Cardiac fibroblast (primary cell): ENCODE measurements at regions not wholly inside any gene's neighbourhood (a gene's known extent, or its start where the extent isn't known, plus 50 kb on each side); places are given as distances from the start of the nearest gene placed in this dataset.
A peak's percentile ranks its signal among the peaks of the same experiment; 100 is the strongest.
"Not testable (repeated sequence)": the region's sequence is repeated elsewhere in the genome, so short reads cannot be mapped to it uniquely, and the experiment has no call there.

Source experiments
- DNase-seq, 2 donors: peaks; one replicate each; pipeline versions ENCODE4 v3.0.0 to v3.0.0-alpha.2; 2010; ENCODE audit warnings: low read depth in 2 of 2
- H3K4me3 ChIP-seq, 2 donors: replicated peaks in 1 of 2; 1 replicate in 1 of 2; 2 replicates in 1 of 2; pipeline ENCODE4 v1.5.1; 2011; ENCODE audit warnings: low read depth in 2 of 2, low read length in 2 of 2, mild to moderate bottlenecking in 2 of 2, moderate library complexity in 1 of 2
- CTCF ChIP-seq: IDR thresholded peaks from one replicate; pipeline ENCODE4 v1.5.1; 2011; ENCODE audit warnings: low read depth, mild to moderate bottlenecking, low read length, inconsistent platforms

- no peak for TF ChIP-seq CTCF
- peak; percentile 28 to 52 for DNase-seq
- no peak overlapping the region for H3K4me3 ChIP-seq
Measured at GRCh38 chr2:111618978-111619902, 264.8 kb downstream of the ANAPC1 start.

- H3K4me3 ChIP-seq = no peak overlapping the region
- TF ChIP-seq CTCF = no peak
- DNase-seq = no peak
Measured at GRCh38 chr2:111620281-111620680, 263.7 kb downstream of the ANAPC1 start.

- no peak for TF ChIP-seq CTCF
- DNase-seq = peak in 1 of 2 donors; percentile 9
- no peak overlapping the region for H3K4me3 ChIP-seq
Measured at GRCh38 chr2:111622859-111623258, 261.1 kb downstream of the ANAPC1 start.

GRCh38 chr2:111623380-111623779 is 260.6 kb downstream of the ANAPC1 start:
- TF ChIP-seq CTCF = no peak
- no peak for DNase-seq
- no peak overlapping the region for H3K4me3 ChIP-seq

- peak; percentile 89 to 90 for DNase-seq
- no peak for TF ChIP-seq CTCF
- no peak overlapping the region for H3K4me3 ChIP-seq
Measured at GRCh38 chr2:111624411-111625156, 259.4 kb downstream of the ANAPC1 start.

- not testable (repeated sequence) for DNase-seq, H3K4me3 ChIP-seq
Measured at GRCh38 chr2:111625157-111625537, 258.8 kb downstream of the ANAPC1 start.
